GM23338 (cell line): ENCODE measurements at regions not wholly inside any gene's neighbourhood (a gene's known extent, or its start where the extent isn't known, plus 50 kb on each side); places are given as distances from the start of the nearest gene placed in this dataset.

ENCODE experiments used
- ATAC-seq: fragments of 200-7000 bp; cut with Tn5 transposase; 3 replicates; pipeline ENCODE4 v1.9.1; 2020
- DNase-seq: peaks from one replicate; pipeline ENCODE4 v3.0.0-alpha.2; 2015; ENCODE audit warnings: low spot score
- H2AFZ ChIP-seq: fragments of 200-600 bp; sonication (generic); 2 replicates; pipeline ENCODE4 v1.8.0; 2016; ENCODE audit warnings: antibody characterized with exemption, mild to moderate bottlenecking, moderate library complexity
- H3F3A ChIP-seq: fragments of 200-600 bp; sonication (generic); replicated peaks from 2 replicates; pipeline ENCODE4 v1.8.0; 2017; ENCODE audit warnings: antibody characterized with exemption, mixed run types, low read depth
- H3K27ac ChIP-seq: fragments of 200-600 bp; sonication (generic); 2 replicates; pipeline ENCODE4 v1.6.1; 2016; ENCODE audit warnings: low read depth
- H3K27me3 ChIP-seq: fragments of 200-600 bp; sonication (generic); 2 replicates; pipeline ENCODE4 v1.8.0; 2016; ENCODE audit warnings: mild to moderate bottlenecking, mixed run types, moderate library complexity; ENCODE audit not compliant: insufficient read depth
- H3K36me3 ChIP-seq: fragments of 200-600 bp; sonication (generic); 2 replicates; pipeline ENCODE4 v1.8.0; 2016; ENCODE audit warnings: mild to moderate bottlenecking; ENCODE audit not compliant: insufficient read depth
- H3K4me1 ChIP-seq: fragments of 200-600 bp; sonication (generic); 2 replicates; pipeline ENCODE4 v1.8.0; 2016; ENCODE audit warnings: mild to moderate bottlenecking, moderate library complexity; ENCODE audit not compliant: insufficient read depth
- H3K4me2 ChIP-seq: fragments of 200-600 bp; sonication (generic); 2 replicates; pipeline ENCODE4 v1.7.1; 2017; ENCODE audit warnings: mixed run types
- H3K4me3 ChIP-seq: fragments of 200-600 bp; sonication (generic); 2 replicates; pipeline ENCODE4 v1.6.1; 2016; ENCODE audit warnings: mixed run types
- H3K79me2 ChIP-seq: fragments of 200-600 bp; sonication (generic); replicated peaks from 2 replicates; pipeline ENCODE4 v1.8.0; 2017; ENCODE audit warnings: mild to moderate bottlenecking; ENCODE audit not compliant: insufficient read depth
- H3K9me2 ChIP-seq: fragments of 200-600 bp; sonication (generic); 2 replicates; pipeline ENCODE4 v1.8.0; 2017; ENCODE audit not compliant: insufficient read depth
- H4K20me1 ChIP-seq: fragments of 200-600 bp; sonication (generic); replicated peaks from 2 replicates; pipeline ENCODE4 v1.8.0; 2017; ENCODE audit warnings: mild to moderate bottlenecking; ENCODE audit not compliant: insufficient read depth
- H3K27ac Mint-ChIP-seq: 2 replicates; pipeline ENCODE4 v1.8.0; 2020; ENCODE audit warnings: inconsistent platforms, mild to moderate bottlenecking, moderate library complexity, mixed read lengths
- H3K27me3 Mint-ChIP-seq: 3 replicates; pipeline ENCODE4 v1.8.0; 2022; ENCODE audit warnings: low read depth, mild to moderate bottlenecking, moderate library complexity, mixed read lengths, inconsistent platforms; ENCODE audit not compliant: insufficient read depth, poor library complexity
- H3K36me3 Mint-ChIP-seq: 3 replicates; pipeline ENCODE4 v1.8.0; 2021; ENCODE audit warnings: low read depth, mild to moderate bottlenecking, inconsistent platforms, moderate library complexity, mixed read lengths
- H3K4me1 Mint-ChIP-seq: 3 replicates; pipeline ENCODE4 v1.8.0; 2020; ENCODE audit warnings: mild to moderate bottlenecking, inconsistent platforms, mixed read lengths
- H3K4me3 Mint-ChIP-seq: 3 replicates; pipeline ENCODE4 v1.8.0; 2021; ENCODE audit warnings: moderate library complexity, mild to moderate bottlenecking, inconsistent platforms, mixed read lengths
- H3K9me3 Mint-ChIP-seq: 3 replicates; pipeline ENCODE4 v1.8.0; 2020; ENCODE audit warnings: moderate library complexity, mild to moderate bottlenecking, inconsistent platforms, mixed read lengths
- EZH2 ChIP-seq: fragments of 200-600 bp; sonication (generic); IDR thresholded peaks from one replicate; pipeline ENCODE4 v1.8.0; 2017; ENCODE audit warnings: antibody characterized with exemption, mild to moderate bottlenecking, low read depth; ENCODE audit not compliant: unreplicated experiment
- POLR2AphosphoS5 ChIP-seq: IDR thresholded peaks from 2 replicates; pipeline ENCODE4 v1.6.1; 2016; ENCODE audit warnings: antibody characterized with exemption, low read depth
- TF ChIP-seq, protein P1 (sequence below): IDR thresholded peaks from 2 replicates; pipeline ENCODE4 v1.6.1; 2016; ENCODE audit warnings: antibody characterized with exemption
- TF ChIP-seq, protein P2 (sequence below): fragments of 250-450 bp; sonication (Bioruptor Pico); IDR thresholded peaks from 2 replicates; pipeline ENCODE4 v1.5.0; 2020; ENCODE audit warnings: mild to moderate bottlenecking, moderate library complexity

DNA sequence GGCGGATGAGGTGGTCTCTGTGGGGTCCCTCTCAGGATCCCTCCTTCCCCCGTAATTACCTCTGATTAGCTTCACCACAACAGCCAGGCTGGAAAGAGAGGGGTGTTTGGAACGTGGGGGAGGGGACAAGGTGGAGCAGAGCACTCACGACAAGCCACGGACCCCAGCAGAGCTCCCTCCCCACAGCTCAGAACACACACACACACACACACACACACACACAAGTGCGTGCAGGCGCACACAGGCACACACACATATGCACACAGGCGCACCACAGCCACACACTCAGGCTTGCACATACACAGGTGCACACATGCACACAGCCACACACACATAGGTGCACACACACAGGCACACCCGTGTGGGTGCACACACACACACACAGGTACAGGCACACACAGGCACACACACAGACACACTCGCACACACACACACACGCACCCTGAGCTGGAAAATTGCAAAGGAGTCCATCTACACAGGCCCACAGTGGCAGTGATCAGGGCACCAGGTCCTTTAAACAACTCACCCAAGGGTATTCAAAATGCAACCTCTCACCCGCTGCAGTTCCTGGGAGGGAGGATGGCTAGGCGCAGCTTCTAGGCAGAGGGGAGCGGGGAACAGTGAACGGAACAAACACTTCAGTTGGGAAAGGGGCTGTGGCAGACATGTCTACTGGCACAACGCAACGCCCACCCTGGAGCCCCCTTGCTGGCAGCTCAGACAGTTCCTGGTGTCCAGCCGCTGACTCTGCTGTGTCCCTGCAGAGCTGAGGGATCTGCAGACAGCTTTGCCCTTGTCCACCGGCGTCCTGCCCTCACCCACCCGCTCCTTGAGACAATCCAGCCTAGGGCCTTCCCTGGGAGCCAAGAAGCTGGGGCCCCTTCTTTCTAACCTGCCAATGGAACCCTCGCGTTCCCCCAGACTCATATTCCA is 59.9 kb upstream of the DLX4 start:
- Mint-ChIP-seq H3K36me3 (no peaks in the 10 kb centered on the region), H3K4me1 (peaks cover 44% of the 10 kb centered on the region), H3K27ac (no peak overlapping the region), H3K4me3 (peak overlapping the region; percentile 70; the same call in 2 of the 3 replicates), H3K9me3 (peaks cover 2% of the 10 kb centered on the region; the same call in 1 of the 3 replicates), H3K27me3 (peaks cover 75% of the 10 kb centered on the region)
- TF ChIP-seq EZH2, result peak; percentile 12
- TF ChIP-seq, protein P1, sequence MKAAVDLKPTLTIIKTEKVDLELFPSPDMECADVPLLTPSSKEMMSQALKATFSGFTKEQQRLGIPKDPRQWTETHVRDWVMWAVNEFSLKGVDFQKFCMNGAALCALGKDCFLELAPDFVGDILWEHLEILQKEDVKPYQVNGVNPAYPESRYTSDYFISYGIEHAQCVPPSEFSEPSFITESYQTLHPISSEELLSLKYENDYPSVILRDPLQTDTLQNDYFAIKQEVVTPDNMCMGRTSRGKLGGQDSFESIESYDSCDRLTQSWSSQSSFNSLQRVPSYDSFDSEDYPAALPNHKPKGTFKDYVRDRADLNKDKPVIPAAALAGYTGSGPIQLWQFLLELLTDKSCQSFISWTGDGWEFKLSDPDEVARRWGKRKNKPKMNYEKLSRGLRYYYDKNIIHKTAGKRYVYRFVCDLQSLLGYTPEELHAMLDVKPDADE, result no peak
- Histone ChIP-seq H3K4me1 (peaks cover 20% of the 10 kb centered on the region), H3K9me2 (no peaks in the 10 kb centered on the region), H3K4me3 (peak overlapping the region; percentile 72), H3K4me2 (peak overlapping the region; percentile 90), H4K20me1 (no peaks in the 10 kb centered on the region), H3K27ac (no peak overlapping the region), H3K36me3 (no peaks in the 10 kb centered on the region), H2AFZ (no peak overlapping the region), H3K79me2 (no peaks in the 10 kb centered on the region), H3K27me3 (peaks cover 93% of the 10 kb centered on the region), H3F3A (no peaks in the 10 kb centered on the region)
- ATAC-seq, result peak; percentile 6
- DNase-seq, result peak; percentile 46

DNA sequence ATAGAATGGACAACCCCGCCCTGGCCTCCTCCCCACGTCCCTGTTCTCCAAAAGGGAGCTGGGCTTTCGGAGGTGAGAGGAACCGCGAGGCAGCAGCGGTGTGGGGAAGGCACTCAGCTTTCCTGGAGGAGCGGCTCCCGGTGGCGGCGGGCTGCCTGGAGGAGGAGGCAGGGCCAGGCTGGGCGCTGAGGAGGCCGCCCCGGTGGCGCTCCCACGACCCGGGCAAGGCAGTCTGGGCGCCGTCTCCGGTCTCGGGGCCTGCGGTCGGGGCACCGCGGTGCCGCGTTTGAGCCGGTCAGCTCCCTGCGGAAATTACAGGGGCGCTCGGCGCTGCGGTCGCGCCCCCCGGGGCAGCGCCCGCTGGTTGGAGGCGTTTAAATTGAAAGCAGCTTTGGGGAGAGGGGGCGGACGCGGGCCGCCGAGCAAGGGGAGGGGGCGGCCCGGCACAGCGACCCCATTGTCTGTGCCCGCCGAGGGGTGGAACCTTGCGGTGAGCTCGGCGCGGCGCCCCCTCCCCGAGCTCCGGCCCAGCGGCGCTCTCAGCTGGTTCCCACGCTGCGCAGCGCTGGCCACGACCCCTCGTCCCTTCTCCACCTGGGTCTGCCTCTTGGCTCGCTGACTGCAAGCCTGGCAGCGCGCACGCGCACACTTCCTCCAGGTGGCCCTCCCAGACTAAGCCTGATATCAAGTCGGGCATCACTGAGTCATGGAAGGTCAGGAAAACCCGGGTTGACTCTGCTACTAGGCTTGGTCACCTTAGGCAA is 58.7 kb upstream of the DLX4 start:
- peak overlapping the region; percentile 86 for H2AFZ ChIP-seq
- peaks cover 2% of the 10 kb centered on the region; the same call in 1 of the 3 replicates for H3K9me3 Mint-ChIP-seq
- peak overlapping the region; percentile 72 for H3K4me3 ChIP-seq
- peaks cover 81% of the 10 kb centered on the region for H3K27me3 ChIP-seq
- no peaks in the 10 kb centered on the region for H3K79me2 ChIP-seq
- no peaks in the 10 kb centered on the region for H3F3A ChIP-seq
- no peaks in the 10 kb centered on the region for H3K36me3 ChIP-seq
- H3K27ac ChIP-seq, result no peak overlapping the region
- H3K27me3 Mint-ChIP-seq, result peaks cover 63% of the 10 kb centered on the region
- H3K4me3 Mint-ChIP-seq, result peak overlapping the region; percentile 72
- no peaks in the 10 kb centered on the region for H4K20me1 ChIP-seq
- H3K4me1 ChIP-seq, result peaks cover 20% of the 10 kb centered on the region
- peaks cover 37% of the 10 kb centered on the region for H3K4me1 Mint-ChIP-seq
- peak; percentile 72 for ATAC-seq
- peak; percentile 78 for DNase-seq
- peak overlapping the region; percentile 90 for H3K4me2 ChIP-seq
- TF ChIP-seq POLR2AphosphoS5 (peak; percentile 39), EZH2 (peak; percentile 55)
- TF ChIP-seq, protein P2, sequence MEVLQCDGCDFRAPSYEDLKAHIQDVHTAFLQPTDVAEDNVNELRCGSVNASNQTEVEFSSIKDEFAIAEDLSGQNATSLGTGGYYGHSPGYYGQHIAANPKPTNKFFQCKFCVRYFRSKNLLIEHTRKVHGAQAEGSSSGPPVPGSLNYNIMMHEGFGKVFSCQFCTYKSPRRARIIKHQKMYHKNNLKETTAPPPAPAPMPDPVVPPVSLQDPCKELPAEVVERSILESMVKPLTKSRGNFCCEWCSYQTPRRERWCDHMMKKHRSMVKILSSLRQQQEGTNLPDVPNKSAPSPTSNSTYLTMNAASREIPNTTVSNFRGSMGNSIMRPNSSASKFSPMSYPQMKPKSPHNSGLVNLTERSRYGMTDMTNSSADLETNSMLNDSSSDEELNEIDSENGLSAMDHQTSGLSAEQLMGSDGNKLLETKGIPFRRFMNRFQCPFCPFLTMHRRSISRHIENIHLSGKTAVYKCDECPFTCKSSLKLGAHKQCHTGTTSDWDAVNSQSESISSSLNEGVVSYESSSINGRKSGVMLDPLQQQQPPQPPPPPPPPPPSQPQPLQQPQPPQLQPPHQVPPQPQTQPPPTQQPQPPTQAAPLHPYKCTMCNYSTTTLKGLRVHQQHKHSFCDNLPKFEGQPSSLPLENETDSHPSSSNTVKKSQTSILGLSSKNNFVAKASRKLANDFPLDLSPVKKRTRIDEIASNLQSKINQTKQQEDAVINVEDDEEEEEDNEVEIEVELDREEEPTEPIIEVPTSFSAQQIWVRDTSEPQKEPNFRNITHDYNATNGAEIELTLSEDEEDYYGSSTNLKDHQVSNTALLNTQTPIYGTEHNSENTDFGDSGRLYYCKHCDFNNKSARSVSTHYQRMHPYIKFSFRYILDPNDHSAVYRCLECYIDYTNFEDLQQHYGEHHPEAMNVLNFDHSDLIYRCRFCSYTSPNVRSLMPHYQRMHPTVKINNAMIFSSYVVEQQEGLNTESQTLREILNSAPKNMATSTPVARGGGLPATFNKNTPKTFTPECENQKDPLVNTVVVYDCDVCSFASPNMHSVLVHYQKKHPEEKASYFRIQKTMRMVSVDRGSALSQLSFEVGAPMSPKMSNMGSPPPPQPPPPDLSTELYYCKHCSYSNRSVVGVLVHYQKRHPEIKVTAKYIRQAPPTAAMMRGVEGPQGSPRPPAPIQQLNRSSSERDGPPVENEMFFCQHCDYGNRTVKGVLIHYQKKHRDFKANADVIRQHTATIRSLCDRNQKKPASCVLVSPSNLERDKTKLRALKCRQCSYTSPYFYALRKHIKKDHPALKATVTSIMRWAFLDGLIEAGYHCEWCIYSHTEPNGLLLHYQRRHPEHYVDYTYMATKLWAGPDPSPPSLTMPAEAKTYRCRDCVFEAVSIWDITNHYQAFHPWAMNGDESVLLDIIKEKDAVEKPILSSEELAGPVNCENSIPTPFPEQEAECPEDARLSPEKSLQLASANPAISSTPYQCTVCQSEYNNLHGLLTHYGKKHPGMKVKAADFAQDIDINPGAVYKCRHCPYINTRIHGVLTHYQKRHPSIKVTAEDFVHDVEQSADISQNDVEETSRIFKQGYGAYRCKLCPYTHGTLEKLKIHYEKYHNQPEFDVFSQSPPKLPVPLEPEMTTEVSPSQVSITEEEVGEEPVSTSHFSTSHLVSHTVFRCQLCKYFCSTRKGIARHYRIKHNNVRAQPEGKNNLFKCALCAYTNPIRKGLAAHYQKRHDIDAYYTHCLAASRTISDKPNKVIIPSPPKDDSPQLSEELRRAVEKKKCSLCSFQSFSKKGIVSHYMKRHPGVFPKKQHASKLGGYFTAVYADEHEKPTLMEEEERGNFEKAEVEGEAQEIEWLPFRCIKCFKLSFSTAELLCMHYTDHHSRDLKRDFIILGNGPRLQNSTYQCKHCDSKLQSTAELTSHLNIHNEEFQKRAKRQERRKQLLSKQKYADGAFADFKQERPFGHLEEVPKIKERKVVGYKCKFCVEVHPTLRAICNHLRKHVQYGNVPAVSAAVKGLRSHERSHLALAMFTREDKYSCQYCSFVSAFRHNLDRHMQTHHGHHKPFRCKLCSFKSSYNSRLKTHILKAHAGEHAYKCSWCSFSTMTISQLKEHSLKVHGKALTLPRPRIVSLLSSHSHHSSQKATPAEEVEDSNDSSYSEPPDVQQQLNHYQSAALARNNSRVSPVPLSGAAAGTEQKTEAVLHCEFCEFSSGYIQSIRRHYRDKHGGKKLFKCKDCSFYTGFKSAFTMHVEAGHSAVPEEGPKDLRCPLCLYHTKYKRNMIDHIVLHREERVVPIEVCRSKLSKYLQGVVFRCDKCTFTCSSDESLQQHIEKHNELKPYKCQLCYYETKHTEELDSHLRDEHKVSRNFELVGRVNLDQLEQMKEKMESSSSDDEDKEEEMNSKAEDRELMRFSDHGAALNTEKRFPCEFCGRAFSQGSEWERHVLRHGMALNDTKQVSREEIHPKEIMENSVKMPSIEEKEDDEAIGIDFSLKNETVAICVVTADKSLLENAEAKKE (CRISPR knock-in tag), result no peak
- no peak overlapping the region for H3K27ac Mint-ChIP-seq
- no peaks in the 10 kb centered on the region for H3K9me2 ChIP-seq
- no peaks in the 10 kb centered on the region for H3K36me3 Mint-ChIP-seq
